Neural cell (in vitro differentiated cells): ENCODE measurements at regions not wholly inside any gene's neighbourhood (a gene's known extent, or its start where the extent isn't known, plus 50 kb on each side); places are given as distances from the start of the nearest gene placed in this dataset.

Experiments used
- H2AFZ ChIP-seq: fragments of 200-600, 300-800 bp; sonication (generic), shearing (Covaris generic); 2 replicates; pipeline ENCODE4 v1.6.0; 2014; ENCODE audit warnings: low read depth, mild to moderate bottlenecking, antibody characterized with exemption, low read length, moderate library complexity
- H3F3A ChIP-seq: fragments of 200-600 bp; shearing (Covaris generic); 2 replicates; pipeline ENCODE4 v1.6.1; 2016; ENCODE audit warnings: mild to moderate bottlenecking, moderate library complexity, mixed read lengths, antibody characterized with exemption, low read length; ENCODE audit not compliant: insufficient read depth, poor library complexity, severe bottlenecking
- H3K27ac ChIP-seq: fragments of 200-600, 300-800 bp; sonication (generic), shearing (Covaris generic); 2 replicates; pipeline ENCODE4 v1.5.1; 2014; ENCODE audit warnings: mild to moderate bottlenecking, low read length, moderate library complexity
- H3K27me3 ChIP-seq: fragments of 300-800, 200-600 bp; sonication (generic), shearing (Covaris generic); 2 replicates; pipeline ENCODE4 v1.6.0; 2014; ENCODE audit warnings: mild to moderate bottlenecking, low read depth, low read length, moderate library complexity; ENCODE audit not compliant: insufficient read depth
- H3K36me3 ChIP-seq: fragments of 300-800, 200-600 bp; sonication (generic), shearing (Covaris generic); 2 replicates; pipeline ENCODE4 v1.5.1; 2014; ENCODE audit warnings: mild to moderate bottlenecking, antibody characterized with exemption, low read length, moderate library complexity; ENCODE audit not compliant: insufficient read depth
- H3K4me2 ChIP-seq: fragments of 300-800, 200-600 bp; sonication (generic), shearing (Covaris generic); 2 replicates; pipeline ENCODE4 v1.6.0; 2014; ENCODE audit warnings: mild to moderate bottlenecking, low read length
- H3K4me3 ChIP-seq: fragments of 300-800, 200-600 bp; sonication (generic), shearing (Covaris generic); 2 replicates; pipeline ENCODE4 v1.5.1; 2014; ENCODE audit warnings: mild to moderate bottlenecking, low read length, moderate library complexity
- H3K79me2 ChIP-seq: fragments of 200-600 bp; shearing (Covaris generic); replicated peaks from 2 replicates; pipeline ENCODE4 v1.6.0; 2014; ENCODE audit warnings: mild to moderate bottlenecking, low read length, moderate library complexity; ENCODE audit not compliant: insufficient read depth
- H3K9ac ChIP-seq: fragments of 300-800, 200-600 bp; sonication (generic), shearing (Covaris generic); 2 replicates; pipeline ENCODE4 v1.6.1; 2016; ENCODE audit warnings: mild to moderate bottlenecking, low read length, mixed read lengths
- H3K9me2 ChIP-seq: fragments of 200-600 bp; shearing (Covaris generic); 2 replicates; pipeline ENCODE4 v1.6.1; 2016; ENCODE audit warnings: mild to moderate bottlenecking, low read length, mixed read lengths; ENCODE audit not compliant: insufficient read depth
- H3K9me3 ChIP-seq: fragments of 200-600, 300-800 bp; sonication (generic), shearing (Covaris generic); 2 replicates; pipeline ENCODE4 v1.6.1; 2016; ENCODE audit warnings: mild to moderate bottlenecking, mixed run types, low read length, moderate library complexity, mixed read lengths
- H4K20me1 ChIP-seq: fragments of 200-600 bp; shearing (Covaris generic); 2 replicates; pipeline ENCODE4 v1.6.1; 2016; ENCODE audit warnings: mild to moderate bottlenecking, mixed run types; ENCODE audit not compliant: insufficient read depth
- EP300 ChIP-seq: fragments of 450-650 bp; conservative IDR thresholded peaks from 2 replicates; pipeline ENCODE4 v1.6.1; 2014; ENCODE audit warnings: antibody characterized with exemption, mild to moderate bottlenecking, moderate library complexity; ENCODE audit not compliant: poor library complexity, severe bottlenecking
- EZH2 ChIP-seq: fragments of 200-600, 300-800 bp; shearing (Covaris generic), sonication (generic); IDR thresholded peaks from 2 replicates; pipeline ENCODE4 v1.6.1; 2014; ENCODE audit warnings: antibody characterized with exemption, low read length, borderline replicate concordance, mild to moderate bottlenecking; ENCODE audit not compliant: insufficient read depth, poor library complexity, severe bottlenecking
- POLR2AphosphoS5 ChIP-seq: IDR thresholded peaks from 2 replicates; pipeline ENCODE4 v1.6.1; 2012
- RAD21 ChIP-seq: fragments of 450-650 bp; conservative IDR thresholded peaks from 2 replicates; pipeline ENCODE4 v1.6.1; 2014; ENCODE audit warnings: antibody characterized with exemption, mild to moderate bottlenecking, moderate library complexity
- TF ChIP-seq, protein P1 (sequence below): IDR thresholded peaks from 2 replicates; pipeline ENCODE4 v1.6.1; 2012; ENCODE audit warnings: borderline replicate concordance

- Histone ChIP-seq H3K9me3 (no peaks in the 10 kb centered on the region), H2AFZ (no peak overlapping the region), H3K27me3 (no peaks in the 10 kb centered on the region), H3K9me2 (no peaks in the 10 kb centered on the region), H3K4me3 (no peak overlapping the region), H3F3A (no peaks in the 10 kb centered on the region), H3K9ac (no peak overlapping the region), H3K79me2 (no peaks in the 10 kb centered on the region), H3K4me2 (no peak overlapping the region), H3K27ac (no peak overlapping the region), H4K20me1 (no peaks in the 10 kb centered on the region), H3K36me3 (no peaks in the 10 kb centered on the region)
- TF ChIP-seq EP300, result no peak
- TF ChIP-seq, protein P1, sequence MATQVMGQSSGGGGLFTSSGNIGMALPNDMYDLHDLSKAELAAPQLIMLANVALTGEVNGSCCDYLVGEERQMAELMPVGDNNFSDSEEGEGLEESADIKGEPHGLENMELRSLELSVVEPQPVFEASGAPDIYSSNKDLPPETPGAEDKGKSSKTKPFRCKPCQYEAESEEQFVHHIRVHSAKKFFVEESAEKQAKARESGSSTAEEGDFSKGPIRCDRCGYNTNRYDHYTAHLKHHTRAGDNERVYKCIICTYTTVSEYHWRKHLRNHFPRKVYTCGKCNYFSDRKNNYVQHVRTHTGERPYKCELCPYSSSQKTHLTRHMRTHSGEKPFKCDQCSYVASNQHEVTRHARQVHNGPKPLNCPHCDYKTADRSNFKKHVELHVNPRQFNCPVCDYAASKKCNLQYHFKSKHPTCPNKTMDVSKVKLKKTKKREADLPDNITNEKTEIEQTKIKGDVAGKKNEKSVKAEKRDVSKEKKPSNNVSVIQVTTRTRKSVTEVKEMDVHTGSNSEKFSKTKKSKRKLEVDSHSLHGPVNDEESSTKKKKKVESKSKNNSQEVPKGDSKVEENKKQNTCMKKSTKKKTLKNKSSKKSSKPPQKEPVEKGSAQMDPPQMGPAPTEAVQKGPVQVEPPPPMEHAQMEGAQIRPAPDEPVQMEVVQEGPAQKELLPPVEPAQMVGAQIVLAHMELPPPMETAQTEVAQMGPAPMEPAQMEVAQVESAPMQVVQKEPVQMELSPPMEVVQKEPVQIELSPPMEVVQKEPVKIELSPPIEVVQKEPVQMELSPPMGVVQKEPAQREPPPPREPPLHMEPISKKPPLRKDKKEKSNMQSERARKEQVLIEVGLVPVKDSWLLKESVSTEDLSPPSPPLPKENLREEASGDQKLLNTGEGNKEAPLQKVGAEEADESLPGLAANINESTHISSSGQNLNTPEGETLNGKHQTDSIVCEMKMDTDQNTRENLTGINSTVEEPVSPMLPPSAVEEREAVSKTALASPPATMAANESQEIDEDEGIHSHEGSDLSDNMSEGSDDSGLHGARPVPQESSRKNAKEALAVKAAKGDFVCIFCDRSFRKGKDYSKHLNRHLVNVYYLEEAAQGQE, result no peak
Observed at GRCh38 chr14:22071006-22071405, 397.4 kb upstream of the OR4E1 start.

GRCh38 chr14:22070119-22070982, 396.7 kb upstream of the OR4E1 start:
- Histone ChIP-seq H3K27ac (no peak overlapping the region), H3K27me3 (no peaks in the 10 kb centered on the region), H3K36me3 (no peaks in the 10 kb centered on the region), H2AFZ (no peak overlapping the region), H4K20me1 (no peaks in the 10 kb centered on the region), H3K9ac (no peak overlapping the region), H3K9me3 (no peaks in the 10 kb centered on the region), H3F3A (no peaks in the 10 kb centered on the region), H3K9me2 (no peaks in the 10 kb centered on the region), H3K79me2 (no peaks in the 10 kb centered on the region), H3K4me3 (peak overlapping the region; percentile 33), H3K4me2 (no peak overlapping the region)
- TF ChIP-seq EZH2, result no peak
- TF ChIP-seq, protein P1, result no peak
- no peak for TF ChIP-seq RAD21
- no peak for TF ChIP-seq EP300
- no peak for TF ChIP-seq POLR2AphosphoS5
